H9 (cell line): ENCODE measurements at regions not wholly inside any gene's neighbourhood (a gene's known extent, or its start where the extent isn't known, plus 50 kb on each side); places are given as distances from the start of the nearest gene placed in this dataset.

ENCODE experiments used
- DNase-seq: peaks from one replicate; pipeline ENCODE4 v3.0.0-alpha.2; 2017
- H2AFZ ChIP-seq: one replicate; pipeline ENCODE4 v1.6.1; 2013; ENCODE audit warnings: mild to moderate bottlenecking, low read length, control low read depth, moderate library complexity
- H2AK5ac ChIP-seq: 2 replicates; pipeline ENCODE4 v1.6.1; 2013; ENCODE audit warnings: low read length, control low read depth, mixed read lengths; ENCODE audit not compliant: insufficient read length
- H2BK120ac ChIP-seq: one replicate; pipeline ENCODE4 v1.6.1; 2013; ENCODE audit warnings: low read depth, mild to moderate bottlenecking, low read length, control low read depth, inconsistent platforms; ENCODE audit not compliant: poor library complexity, severe bottlenecking
- H2BK12ac ChIP-seq: 2 replicates; pipeline ENCODE4 v1.6.1; 2013; ENCODE audit warnings: low read length, control low read depth, mixed read lengths, low read depth; ENCODE audit not compliant: insufficient read length
- H2BK15ac ChIP-seq: 2 replicates; pipeline ENCODE4 v1.6.1; 2013; ENCODE audit warnings: low read depth, low read length, control low read depth
- H2BK20ac ChIP-seq: one replicate; pipeline ENCODE4 v1.6.1; 2013; ENCODE audit warnings: low read depth, mild to moderate bottlenecking, low read length, control low read depth, inconsistent platforms; ENCODE audit not compliant: poor library complexity, severe bottlenecking
- H2BK5ac ChIP-seq: 2 replicates; pipeline ENCODE4 v1.6.1; 2013; ENCODE audit warnings: low read length, control low read depth, mixed read lengths; ENCODE audit not compliant: insufficient read length
- H3K14ac ChIP-seq: 2 replicates; pipeline ENCODE4 v1.6.1; 2013; ENCODE audit warnings: low read length, control low read depth; ENCODE audit not compliant: insufficient read depth
- H3K18ac ChIP-seq: 2 replicates; pipeline ENCODE4 v1.6.1; 2013; ENCODE audit warnings: low read depth, mild to moderate bottlenecking, mixed read lengths, low read length, control low read depth; ENCODE audit not compliant: insufficient read length
- H3K23ac ChIP-seq: 2 replicates; pipeline ENCODE4 v1.6.1; 2013; ENCODE audit warnings: low read length, control low read depth, mixed read lengths, low read depth; ENCODE audit not compliant: insufficient read length
- H3K23me2 ChIP-seq: 2 replicates; pipeline ENCODE4 v1.6.1; 2013; ENCODE audit warnings: low read depth, mild to moderate bottlenecking, mixed read lengths, low read length, control low read depth; ENCODE audit not compliant: insufficient read length, poor library complexity, severe bottlenecking
- H3K27ac ChIP-seq: 2 replicates; pipeline ENCODE4 v1.5.1; 2013; ENCODE audit warnings: low read length, control low read depth, mixed read lengths, low read depth; ENCODE audit not compliant: insufficient read length
- H3K27me3 ChIP-seq: 2 replicates; pipeline ENCODE4 v1.6.1; 2013; ENCODE audit warnings: low read length, control low read depth, inconsistent platforms; ENCODE audit not compliant: insufficient read depth
- H3K4ac ChIP-seq: 2 replicates; pipeline ENCODE4 v1.6.1; 2013; ENCODE audit warnings: low read depth, mild to moderate bottlenecking, control low read depth, inconsistent platforms, low read length, moderate library complexity
- H3K4me1 ChIP-seq: 2 replicates; pipeline ENCODE4 v1.6.1; 2013; ENCODE audit warnings: low read length, control low read depth, inconsistent platforms; ENCODE audit not compliant: insufficient read depth
- H3K4me2 ChIP-seq: 2 replicates; pipeline ENCODE4 v1.6.1; 2013; ENCODE audit warnings: low read length, control low read depth, mixed read lengths; ENCODE audit not compliant: insufficient read length, insufficient read depth
- H3K56ac ChIP-seq: 2 replicates; pipeline ENCODE4 v1.6.1; 2013; ENCODE audit warnings: low read depth, mild to moderate bottlenecking, mixed read lengths, low read length, control low read depth; ENCODE audit not compliant: insufficient read length
- H3K79me1 ChIP-seq: 2 replicates; pipeline ENCODE4 v1.6.1; 2013; ENCODE audit warnings: low read depth, mild to moderate bottlenecking, moderate library complexity, low read length, control low read depth, inconsistent platforms; ENCODE audit not compliant: insufficient read depth, poor library complexity, severe bottlenecking
- H3K79me2 ChIP-seq: 2 replicates; pipeline ENCODE4 v1.6.1; 2013; ENCODE audit warnings: low read length, control low read depth, inconsistent platforms; ENCODE audit not compliant: insufficient read depth
- H3K9ac ChIP-seq: 2 replicates; pipeline ENCODE4 v1.6.1; 2013; ENCODE audit warnings: low read length, control low read depth, mixed read lengths; ENCODE audit not compliant: insufficient read length; ENCODE audit errors: extremely low read depth
- H3K9me3 ChIP-seq: one replicate; pipeline ENCODE4 v1.6.1; 2013; ENCODE audit warnings: low read depth, low read length, inconsistent platforms; ENCODE audit not compliant: control insufficient read depth
- H3T11ph ChIP-seq: one replicate; pipeline ENCODE4 v1.6.1; 2013; ENCODE audit warnings: mild to moderate bottlenecking, low read length, control low read depth, inconsistent platforms
- H4K20me1 ChIP-seq: one replicate; pipeline ENCODE4 v1.6.1; 2013; ENCODE audit not compliant: control insufficient read depth, insufficient read length, insufficient read depth
- H4K5ac ChIP-seq: 2 replicates; pipeline ENCODE4 v1.6.1; 2013; ENCODE audit warnings: low read depth, mild to moderate bottlenecking, mixed read lengths, low read length, control low read depth; ENCODE audit not compliant: insufficient read length
- H4K8ac ChIP-seq: replicated peaks from 2 replicates; pipeline ENCODE4 v1.6.1; 2013; ENCODE audit warnings: low read length, control low read depth, mixed read lengths, low read depth; ENCODE audit not compliant: insufficient read length
- H4K91ac ChIP-seq: 2 replicates; pipeline ENCODE4 v1.6.1; 2013; ENCODE audit warnings: low read depth, mild to moderate bottlenecking, moderate library complexity, mixed read lengths, low read length, control low read depth; ENCODE audit not compliant: insufficient read length
- H3K27ac Mint-ChIP-seq, 3 experiments: 2 replicates in 2 of 3; 3 replicates in 1 of 3; pipeline ENCODE4 v1.8.0; 2020 to 2021; ENCODE audit warnings: mixed read lengths in 3 of 3, mild to moderate bottlenecking in 1 of 3, moderate library complexity in 1 of 3
- H3K27me3 Mint-ChIP-seq: 2 replicates; pipeline ENCODE4 v1.8.0; 2021; ENCODE audit warnings: low read depth, mild to moderate bottlenecking, moderate library complexity, mixed read lengths
- H3K36me3 Mint-ChIP-seq, 3 experiments: 2 replicates in 2 of 3; 3 replicates in 1 of 3; pipeline ENCODE4 v1.8.0; 2020 to 2021; ENCODE audit warnings: low read depth in 3 of 3, mixed read lengths in 3 of 3; ENCODE audit not compliant: insufficient read depth in 1 of 3
- H3K4me1 Mint-ChIP-seq, 2 experiments: 2 replicates each; pipeline ENCODE4 v1.8.0; 2020; ENCODE audit warnings: mixed read lengths in 2 of 2
- H3K4me3 Mint-ChIP-seq, 2 experiments: 2 replicates in 1 of 2; 3 replicates in 1 of 2; pipeline ENCODE4 v1.8.0; 2020 to 2021; ENCODE audit warnings: mild to moderate bottlenecking in 2 of 2, mixed read lengths in 2 of 2, moderate library complexity in 1 of 2
- H3K9me3 Mint-ChIP-seq, 2 experiments: 2 replicates in 1 of 2; 3 replicates in 1 of 2; pipeline ENCODE4 v1.8.0; 2020; ENCODE audit warnings: mild to moderate bottlenecking in 2 of 2, mixed read lengths in 2 of 2, moderate library complexity in 1 of 2
- TF ChIP-seq, protein P1 (sequence below): fragments of 200-600 bp; sonication (generic); conservative IDR thresholded peaks from 3 replicates; pipeline ENCODE4 v1.8.0; 2021; ENCODE audit warnings: antibody characterized with exemption, mild to moderate bottlenecking

GRCh38 chrX:123064053-123064452, 120.0 kb upstream of the GRIA3 start:
- H3K27ac ChIP-seq = no peak overlapping the region
- no peak overlapping the region for H2AK5ac ChIP-seq
- H3K23me2 ChIP-seq = no peaks in the 10 kb centered on the region
- H3K4me1 ChIP-seq = no peaks in the 10 kb centered on the region
- no peak for DNase-seq
- no peak overlapping the region for H2BK12ac ChIP-seq
- H3K36me3 Mint-ChIP-seq = no peaks in the 10 kb centered on the region; a peak in 1 of 7 replicates
- peaks cover 7 to 48% of the 10 kb centered on the region in 2 experiments for H3K9me3 Mint-ChIP-seq
- H3K9me3 ChIP-seq = peaks cover 13% of the 10 kb centered on the region
- no peaks in the 10 kb centered on the region for H3K79me2 ChIP-seq
- no peak overlapping the region for H3K56ac ChIP-seq
- no peak overlapping the region for H3K4me3 Mint-ChIP-seq
- H2BK120ac ChIP-seq = no peak overlapping the region
- H3K4me1 Mint-ChIP-seq = no peaks in the 10 kb centered on the region
- no peaks in the 10 kb centered on the region for H3K79me1 ChIP-seq
- TF ChIP-seq, protein P1, sequence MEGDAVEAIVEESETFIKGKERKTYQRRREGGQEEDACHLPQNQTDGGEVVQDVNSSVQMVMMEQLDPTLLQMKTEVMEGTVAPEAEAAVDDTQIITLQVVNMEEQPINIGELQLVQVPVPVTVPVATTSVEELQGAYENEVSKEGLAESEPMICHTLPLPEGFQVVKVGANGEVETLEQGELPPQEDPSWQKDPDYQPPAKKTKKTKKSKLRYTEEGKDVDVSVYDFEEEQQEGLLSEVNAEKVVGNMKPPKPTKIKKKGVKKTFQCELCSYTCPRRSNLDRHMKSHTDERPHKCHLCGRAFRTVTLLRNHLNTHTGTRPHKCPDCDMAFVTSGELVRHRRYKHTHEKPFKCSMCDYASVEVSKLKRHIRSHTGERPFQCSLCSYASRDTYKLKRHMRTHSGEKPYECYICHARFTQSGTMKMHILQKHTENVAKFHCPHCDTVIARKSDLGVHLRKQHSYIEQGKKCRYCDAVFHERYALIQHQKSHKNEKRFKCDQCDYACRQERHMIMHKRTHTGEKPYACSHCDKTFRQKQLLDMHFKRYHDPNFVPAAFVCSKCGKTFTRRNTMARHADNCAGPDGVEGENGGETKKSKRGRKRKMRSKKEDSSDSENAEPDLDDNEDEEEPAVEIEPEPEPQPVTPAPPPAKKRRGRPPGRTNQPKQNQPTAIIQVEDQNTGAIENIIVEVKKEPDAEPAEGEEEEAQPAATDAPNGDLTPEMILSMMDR = no peak
- no peak overlapping the region for H3K4ac ChIP-seq
- no peaks in the 10 kb centered on the region for H3K27me3 ChIP-seq
- no peak overlapping the region for H2BK20ac ChIP-seq
- H4K20me1 ChIP-seq = no peaks in the 10 kb centered on the region
- no peak overlapping the region for H4K8ac ChIP-seq
- H3K4me2 ChIP-seq = no peak overlapping the region
- no peak overlapping the region for H3K9ac ChIP-seq
- no peak overlapping the region for H3K27ac Mint-ChIP-seq
- H3K23ac ChIP-seq = no peak overlapping the region
- no peak overlapping the region for H2BK15ac ChIP-seq
- H3K27me3 Mint-ChIP-seq = no peaks in the 10 kb centered on the region
- no peak overlapping the region for H4K91ac ChIP-seq
- no peak overlapping the region for H2BK5ac ChIP-seq
- H3T11ph ChIP-seq = no peak overlapping the region
- no peak overlapping the region for H2AFZ ChIP-seq
- no peak overlapping the region for H4K5ac ChIP-seq
- no peak overlapping the region for H3K14ac ChIP-seq
- H3K18ac ChIP-seq = no peak overlapping the region
